DOHH2 (cell line): ENCODE measurements at regions not wholly inside any gene's neighbourhood (a gene's known extent, or its start where the extent isn't known, plus 50 kb on each side); places are given as distances from the start of the nearest gene placed in this dataset.
"Not testable (repeated sequence)": the region's sequence is repeated elsewhere in the genome, so short reads cannot be mapped to it uniquely, and the experiment has no call there.

Source experiments
- H3F3A ChIP-seq: fragments of 200-600 bp; sonication (generic), shearing (Covaris generic); 2 replicates; pipeline ENCODE4 v1.6.0; 2016; ENCODE audit warnings: antibody characterized with exemption, mild to moderate bottlenecking; ENCODE audit not compliant: control insufficient read depth, insufficient read depth
- H3K27ac ChIP-seq: fragments of 200-600 bp; sonication (generic); 2 replicates; pipeline ENCODE4 v1.5.1; 2014; ENCODE audit warnings: low read depth, mild to moderate bottlenecking, low read length, moderate library complexity
- H3K27me3 ChIP-seq: fragments of 200-600 bp; sonication (generic); 2 replicates; pipeline ENCODE4 v1.6.1; 2014; ENCODE audit warnings: mild to moderate bottlenecking, low read length, mixed read lengths; ENCODE audit not compliant: control insufficient read depth
- H3K36me3 ChIP-seq: fragments of 200-600 bp; sonication (generic); 2 replicates; pipeline ENCODE4 v1.6.1; 2014; ENCODE audit warnings: mild to moderate bottlenecking, low read length, moderate library complexity, mixed read lengths; ENCODE audit not compliant: control insufficient read depth
- H3K4me1 ChIP-seq: fragments of 200-600 bp; sonication (generic); 2 replicates; pipeline ENCODE4 v1.6.1; 2014; ENCODE audit warnings: mild to moderate bottlenecking, low read length, mixed read lengths; ENCODE audit not compliant: control insufficient read depth
- H3K4me2 ChIP-seq: fragments of 200-600 bp; sonication (generic); 2 replicates; pipeline ENCODE4 v1.6.0; 2014; ENCODE audit warnings: mild to moderate bottlenecking, low read length, moderate library complexity
- H3K4me3 ChIP-seq: fragments of 200-600 bp; sonication (generic); 2 replicates; pipeline ENCODE4 v1.5.1; 2014; ENCODE audit warnings: mild to moderate bottlenecking, low read length, mixed read lengths
- H3K79me2 ChIP-seq: fragments of 200-600 bp; sonication (generic); 2 replicates; pipeline ENCODE4 v1.6.1; 2014; ENCODE audit warnings: mild to moderate bottlenecking, low read length, mixed read lengths; ENCODE audit not compliant: control insufficient read depth
- H3K9me2 ChIP-seq: fragments of 200-600 bp; sonication (generic); replicated peaks from 2 replicates; pipeline ENCODE4 v1.6.1; 2014; ENCODE audit warnings: mild to moderate bottlenecking, low read length, mixed read lengths; ENCODE audit not compliant: control insufficient read depth
- H3K9me3 ChIP-seq: fragments of 200-600 bp; sonication (generic); 2 replicates; pipeline ENCODE4 v1.6.1; 2014; ENCODE audit warnings: antibody characterized with exemption, low read length, mixed read lengths; ENCODE audit not compliant: control insufficient read depth, insufficient read depth
- H4K20me1 ChIP-seq: fragments of 200-600 bp; sonication (generic); 2 replicates; pipeline ENCODE4 v1.6.0; 2014; ENCODE audit warnings: low read depth, mild to moderate bottlenecking, antibody characterized with exemption, low read length, moderate library complexity; ENCODE audit not compliant: control insufficient read depth, insufficient read depth
- EZH2phosphoT487 ChIP-seq: fragments of 200-600 bp; sonication (generic); IDR thresholded peaks from 2 replicates; pipeline ENCODE4 v1.6.1; 2017; ENCODE audit warnings: borderline replicate concordance, mild to moderate bottlenecking, antibody characterized with exemption, low read length, moderate library complexity, mixed read lengths
- TF ChIP-seq, protein P1 (sequence below): fragments of 200-600 bp; sonication (generic); IDR thresholded peaks from one replicate; pipeline ENCODE4 v1.5.1; 2014; ENCODE audit warnings: antibody characterized with exemption, mild to moderate bottlenecking, low read depth, low read length; ENCODE audit not compliant: poor library complexity, severe bottlenecking

DNA sequence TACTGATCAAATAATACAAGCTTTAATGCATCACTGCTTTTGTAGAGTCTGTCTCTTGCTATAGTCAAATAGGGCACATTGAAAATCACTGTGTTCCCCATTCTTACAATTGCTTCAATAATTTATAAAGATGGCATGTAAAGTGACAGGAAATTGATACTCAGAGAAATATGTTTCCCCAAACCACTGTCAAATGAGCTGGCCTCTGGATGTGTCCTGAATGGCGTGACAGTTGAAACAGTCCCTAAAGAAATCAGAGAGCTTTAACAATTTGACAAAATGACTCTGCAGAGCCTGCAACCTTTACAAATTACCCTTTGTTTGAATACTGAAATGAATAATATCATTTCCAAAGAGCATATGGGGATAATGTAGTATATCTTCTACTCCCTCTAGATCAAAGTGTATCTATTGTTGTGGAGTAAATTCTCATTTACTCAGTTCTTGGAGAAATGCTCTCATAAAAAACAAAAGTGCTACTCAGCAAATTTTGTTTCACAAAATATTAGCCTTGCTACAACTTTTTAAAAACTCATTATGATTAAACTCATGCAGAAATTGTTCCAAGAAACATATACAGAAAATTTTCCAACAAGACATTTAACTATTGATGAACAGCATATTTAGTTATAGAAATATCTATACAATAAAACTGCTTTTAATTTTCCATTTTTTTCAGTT lies 763.2 kb upstream of the SPRY2 start:
- Histone ChIP-seq H3K36me3 (no peaks in the 10 kb centered on the region), H3K9me2 (no peaks in the 10 kb centered on the region), H3K27me3 (no peaks in the 10 kb centered on the region), H3K4me3 (no peak overlapping the region), H3K4me1 (no peaks in the 10 kb centered on the region), H4K20me1 (no peaks in the 10 kb centered on the region), H3K4me2 (no peak overlapping the region), H3K79me2 (no peaks in the 10 kb centered on the region), H3K27ac (no peak overlapping the region), H3K9me3 (no peaks in the 10 kb centered on the region), H3F3A (no peaks in the 10 kb centered on the region)
- TF ChIP-seq EZH2phosphoT487 = no peak
- TF ChIP-seq, protein P1, sequence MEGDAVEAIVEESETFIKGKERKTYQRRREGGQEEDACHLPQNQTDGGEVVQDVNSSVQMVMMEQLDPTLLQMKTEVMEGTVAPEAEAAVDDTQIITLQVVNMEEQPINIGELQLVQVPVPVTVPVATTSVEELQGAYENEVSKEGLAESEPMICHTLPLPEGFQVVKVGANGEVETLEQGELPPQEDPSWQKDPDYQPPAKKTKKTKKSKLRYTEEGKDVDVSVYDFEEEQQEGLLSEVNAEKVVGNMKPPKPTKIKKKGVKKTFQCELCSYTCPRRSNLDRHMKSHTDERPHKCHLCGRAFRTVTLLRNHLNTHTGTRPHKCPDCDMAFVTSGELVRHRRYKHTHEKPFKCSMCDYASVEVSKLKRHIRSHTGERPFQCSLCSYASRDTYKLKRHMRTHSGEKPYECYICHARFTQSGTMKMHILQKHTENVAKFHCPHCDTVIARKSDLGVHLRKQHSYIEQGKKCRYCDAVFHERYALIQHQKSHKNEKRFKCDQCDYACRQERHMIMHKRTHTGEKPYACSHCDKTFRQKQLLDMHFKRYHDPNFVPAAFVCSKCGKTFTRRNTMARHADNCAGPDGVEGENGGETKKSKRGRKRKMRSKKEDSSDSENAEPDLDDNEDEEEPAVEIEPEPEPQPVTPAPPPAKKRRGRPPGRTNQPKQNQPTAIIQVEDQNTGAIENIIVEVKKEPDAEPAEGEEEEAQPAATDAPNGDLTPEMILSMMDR = no peak

DNA sequence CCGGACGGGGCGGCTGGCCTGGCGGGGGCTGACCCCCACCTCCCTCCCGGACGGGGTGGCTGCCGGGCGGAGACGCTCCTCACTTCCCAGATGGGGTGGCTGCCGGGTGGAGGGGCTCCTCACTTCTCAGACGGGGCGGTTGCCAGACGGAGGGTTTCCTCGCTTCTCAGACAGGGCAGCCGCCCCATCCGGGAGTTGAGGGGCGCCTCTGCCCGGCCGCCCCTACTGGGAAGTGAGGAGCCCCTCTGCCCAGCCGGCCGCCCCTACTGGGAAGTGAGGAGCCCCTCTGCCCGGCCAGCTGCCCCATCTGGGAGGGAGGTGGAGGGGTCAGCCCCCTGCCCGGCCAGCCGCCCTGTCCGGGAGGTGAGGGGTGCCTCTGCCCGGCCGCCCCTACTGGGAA lies 761.1 kb upstream of the SPRY2 start:
- H3F3A ChIP-seq, H3K9me2 ChIP-seq, H3K27ac ChIP-seq, H3K27me3 ChIP-seq, H3K4me3 ChIP-seq, H3K4me2 ChIP-seq, H3K36me3 ChIP-seq, H3K9me3 ChIP-seq, H3K4me1 ChIP-seq, H3K79me2 ChIP-seq, H4K20me1 ChIP-seq: not testable (repeated sequence)

DNA sequence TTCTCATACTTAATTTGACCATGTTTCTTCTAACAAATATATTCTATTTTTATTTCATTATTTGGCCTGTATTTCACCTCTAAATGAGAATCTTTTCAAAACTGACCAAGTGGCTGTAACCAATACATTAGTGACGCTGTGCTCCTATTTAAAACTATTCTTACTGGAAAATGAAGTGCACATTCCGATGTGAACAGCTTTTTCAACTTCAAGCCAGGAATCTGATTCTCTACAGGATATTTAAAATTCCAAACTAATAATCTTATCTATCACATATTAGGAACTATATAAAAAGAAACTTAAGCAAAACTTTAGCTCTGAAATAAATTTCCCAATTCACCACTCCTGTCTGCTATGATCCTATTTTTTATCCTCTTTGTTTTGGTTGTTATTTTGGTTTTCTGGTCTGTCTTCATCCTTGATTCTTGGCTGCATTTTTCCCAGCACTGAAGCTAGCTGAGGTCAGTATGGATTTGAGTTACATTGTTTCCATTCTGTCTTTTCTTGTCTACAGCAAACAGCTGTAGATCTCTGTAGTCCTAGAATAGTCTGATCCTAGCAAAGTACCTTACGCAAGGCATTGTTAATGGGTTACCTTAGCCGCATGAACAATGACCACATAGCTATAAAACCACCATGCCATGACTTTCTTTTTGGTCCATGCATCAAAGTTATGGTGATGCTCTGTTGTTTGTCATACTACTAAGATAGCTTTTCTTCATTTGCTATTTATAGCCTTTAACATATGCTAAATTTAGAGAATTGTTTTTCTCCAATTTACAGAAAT lies 748.6 kb upstream of the SPRY2 start:
- TF ChIP-seq, protein P1 = no peak
- TF ChIP-seq EZH2phosphoT487 = no peak
- no peaks in the 10 kb centered on the region for H3K4me1 ChIP-seq
- H3K79me2 ChIP-seq = no peaks in the 10 kb centered on the region
- no peak overlapping the region for H3K4me3 ChIP-seq
- no peaks in the 10 kb centered on the region for H3K27me3 ChIP-seq
- H3K36me3 ChIP-seq = no peaks in the 10 kb centered on the region
- H3K9me3 ChIP-seq = no peaks in the 10 kb centered on the region
- H3K9me2 ChIP-seq = no peaks in the 10 kb centered on the region; the same call in 1 of the 2 replicates
- no peak overlapping the region for H3K4me2 ChIP-seq
- H3F3A ChIP-seq = no peaks in the 10 kb centered on the region
- no peak overlapping the region for H3K27ac ChIP-seq
- no peaks in the 10 kb centered on the region for H4K20me1 ChIP-seq

DNA sequence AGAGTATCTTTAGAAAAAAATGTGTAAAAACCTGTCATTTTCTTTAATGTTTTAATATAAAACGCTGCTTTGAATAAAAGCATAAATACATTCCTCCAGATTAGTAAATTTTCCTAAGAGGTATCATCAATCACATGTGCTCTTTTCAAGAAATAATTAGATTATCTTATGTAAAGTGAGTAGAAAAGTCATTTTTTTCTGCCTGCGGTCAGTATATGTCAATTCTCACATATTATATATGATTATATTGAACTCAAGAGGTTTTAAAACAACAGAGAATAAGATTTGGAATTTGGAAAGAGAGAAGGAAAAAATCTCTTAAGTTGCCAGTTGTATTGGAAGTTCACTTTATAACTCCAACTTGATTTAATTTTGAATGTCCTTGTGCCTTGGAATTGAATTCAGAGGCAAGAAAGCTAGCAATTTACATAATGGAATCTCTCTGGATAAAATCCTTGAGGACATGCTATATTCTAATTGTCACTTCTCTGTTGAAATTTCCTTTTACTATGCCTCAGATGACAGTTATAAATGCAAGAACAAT lies 740.1 kb upstream of the SPRY2 start:
- Histone ChIP-seq H3K27me3 (no peaks in the 10 kb centered on the region), H3K4me2 (no peak overlapping the region)
- TF ChIP-seq, protein P1 = no peak
- no peak for TF ChIP-seq EZH2phosphoT487

More for the DNA sequence above, 740.1 kb upstream of the SPRY2 start:
- no peaks in the 10 kb centered on the region for H3F3A ChIP-seq
- H3K36me3 ChIP-seq = no peaks in the 10 kb centered on the region
- H3K4me3 ChIP-seq = no peak overlapping the region
- no peaks in the 10 kb centered on the region for H3K9me2 ChIP-seq
- no peak overlapping the region for H3K27ac ChIP-seq
- H4K20me1 ChIP-seq = no peaks in the 10 kb centered on the region
- H3K9me3 ChIP-seq = no peaks in the 10 kb centered on the region
- no peaks in the 10 kb centered on the region for H3K4me1 ChIP-seq
- H3K79me2 ChIP-seq = no peaks in the 10 kb centered on the region
